ENCODE measurements at regions not wholly inside any gene's neighbourhood (a gene's known extent, or its start where the extent isn't known, plus 50 kb on each side); places are given as distances from the start of the nearest gene placed in this dataset.

GRCh38 chr4:4614925-4615678 lies 73.3 kb upstream of the STX18 start:
- H3K4me3 ChIP-seq (ENCODE audit: low read length) = no peak overlapping the region
- no peak for TF ChIP-seq CTCF (IDR thresholded peaks at IDR 0.05; ENCODE audit: insufficient read depth, low read depth, low read length, missing control alignments)
- no peak for DNase-seq (ENCODE audit: low read depth)

- no peak overlapping the region for H3K4me3 ChIP-seq (ENCODE audit: low read length)
- DNase-seq (ENCODE audit: low read depth) = no peak
- TF ChIP-seq CTCF (IDR thresholded peaks at IDR 0.05; ENCODE audit: insufficient read depth, low read depth, low read length, missing control alignments) = no peak
Measured at GRCh38 chr4:4613641-4614286, 71.9 kb upstream of the STX18 start.

GRCh38 chr4:4613126-4613465 lies 71.2 kb upstream of the STX18 start:
- no peak for TF ChIP-seq CTCF (IDR thresholded peaks at IDR 0.05; ENCODE audit: insufficient read depth, low read depth, low read length, missing control alignments)
- no peak overlapping the region for H3K4me3 ChIP-seq (ENCODE audit: low read length)
- DNase-seq (ENCODE audit: low read depth) = no peak

GRCh38 chr4:4610672-4611071 lies 68.8 kb upstream of the STX18 start:
- no peak for TF ChIP-seq CTCF (IDR thresholded peaks at IDR 0.05; ENCODE audit: insufficient read depth, low read depth, low read length, missing control alignments)
- no peak overlapping the region for H3K4me3 ChIP-seq (ENCODE audit: low read length)
- no peak for DNase-seq (ENCODE audit: low read depth)

GRCh38 chr4:4609622-4610334 lies 67.9 kb upstream of the STX18 start:
- H3K4me3 ChIP-seq (ENCODE audit: low read length) = no peak overlapping the region
- TF ChIP-seq CTCF (IDR thresholded peaks at IDR 0.05; ENCODE audit: insufficient read depth, low read depth, low read length, missing control alignments) = no peak
- no peak for DNase-seq (ENCODE audit: low read depth)

GRCh38 chr4:4608214-4608537 lies 66.3 kb upstream of the STX18 start:
- no peak for TF ChIP-seq CTCF (IDR thresholded peaks at IDR 0.05; ENCODE audit: insufficient read depth, low read depth, low read length, missing control alignments)
- no peak for DNase-seq (ENCODE audit: low read depth)
- H3K4me3 ChIP-seq (ENCODE audit: low read length) = no peak overlapping the region
